ENCODE measurements at regions not wholly inside any gene's neighbourhood (a gene's known extent, or its start where the extent isn't known, plus 50 kb on each side); places are given as distances from the start of the nearest gene placed in this dataset.

DNA sequence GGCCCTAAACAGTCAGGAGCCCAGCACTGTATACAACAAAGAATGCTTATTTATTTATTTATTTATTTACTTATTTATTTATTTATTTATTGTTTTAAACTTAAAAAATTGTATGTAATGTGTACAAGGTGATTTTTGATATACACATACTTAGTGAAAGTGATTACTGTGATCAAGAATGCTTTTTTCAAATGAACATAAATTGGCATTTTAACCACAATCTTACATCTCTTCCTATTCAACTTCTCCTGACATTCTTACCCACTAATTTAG lies 776.6 kb downstream of the TSN start:
- no peak for TF ChIP-seq ATF7 (IDR thresholded peaks at IDR 0.05)
- TF ChIP-seq, protein P1, sequence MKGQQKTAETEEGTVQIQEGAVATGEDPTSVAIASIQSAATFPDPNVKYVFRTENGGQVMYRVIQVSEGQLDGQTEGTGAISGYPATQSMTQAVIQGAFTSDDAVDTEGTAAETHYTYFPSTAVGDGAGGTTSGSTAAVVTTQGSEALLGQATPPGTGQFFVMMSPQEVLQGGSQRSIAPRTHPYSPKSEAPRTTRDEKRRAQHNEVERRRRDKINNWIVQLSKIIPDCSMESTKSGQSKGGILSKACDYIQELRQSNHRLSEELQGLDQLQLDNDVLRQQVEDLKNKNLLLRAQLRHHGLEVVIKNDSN (CRISPR knock-in tag; IDR thresholded peaks at IDR 0.05), result no peak
- TF ChIP-seq FOXK2 (conservative IDR thresholded peaks at IDR 0.05 in 1 of 2, IDR thresholded peaks at IDR 0.05 in 1 of 2; ENCODE audit: low read depth in 2 of 2), result no peak
